HG03066 (cell line): ENCODE measurements at regions not wholly inside any gene's neighbourhood (a gene's known extent, or its start where the extent isn't known, plus 50 kb on each side); places are given as distances from the start of the nearest gene placed in this dataset.

ENCODE experiments used
- ATAC-seq: cut with Tn5 transposase; IDR thresholded peaks from one replicate; pipeline ENCODE4 v1.9.1; 2021; ENCODE audit warnings: low read depth; ENCODE audit not compliant: unreplicated experiment

GRCh38 chr5:133718457-133718856 is 106.1 kb upstream of the FSTL4 start:
- no peak for ATAC-seq

GRCh38 chr5:133716532-133717183 is 104.3 kb upstream of the FSTL4 start:
- no peak for ATAC-seq

- no peak for ATAC-seq
These were observed 103.3 kb upstream of the FSTL4 start for GRCh38 chr5:133715616-133716015.

GRCh38 chr5:133715216-133715615 is 102.9 kb upstream of the FSTL4 start:
- ATAC-seq, result no peak

DNA sequence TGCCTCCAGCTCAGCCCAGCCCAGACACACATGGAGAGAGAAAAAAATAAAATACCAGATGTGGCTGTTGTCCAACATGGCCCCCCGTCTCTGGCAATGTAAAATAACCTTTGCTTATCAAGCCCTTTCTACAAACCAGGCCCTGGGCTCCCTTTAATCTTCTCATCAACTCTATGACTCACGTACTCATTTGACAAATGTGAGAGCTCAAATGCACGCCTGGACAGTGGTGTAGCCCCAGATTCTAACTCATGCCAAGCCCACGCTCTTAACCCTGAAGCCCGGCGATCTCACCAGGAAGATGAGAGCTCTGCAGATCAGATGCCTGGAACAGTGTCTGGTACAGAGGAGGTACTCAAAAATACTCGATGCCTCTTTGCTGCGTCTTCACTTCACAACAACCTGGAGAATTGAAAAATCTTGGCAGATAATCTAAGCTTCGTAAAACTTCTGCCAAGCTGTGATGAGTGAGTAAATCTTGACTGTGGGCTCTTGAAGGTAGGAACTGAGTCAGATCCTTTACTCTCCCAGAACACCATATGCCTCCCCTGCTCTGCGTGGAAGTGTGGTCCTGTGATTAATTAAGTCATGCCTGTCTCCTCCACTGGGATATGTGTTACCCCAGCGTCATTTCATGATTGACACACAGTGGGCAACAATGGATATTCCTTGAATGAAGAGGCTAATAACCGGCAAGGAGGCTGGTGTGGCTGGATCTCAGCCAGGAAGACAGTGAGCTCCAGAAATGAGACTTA is 102.0 kb upstream of the FSTL4 start:
- ATAC-seq, result no peak

DNA sequence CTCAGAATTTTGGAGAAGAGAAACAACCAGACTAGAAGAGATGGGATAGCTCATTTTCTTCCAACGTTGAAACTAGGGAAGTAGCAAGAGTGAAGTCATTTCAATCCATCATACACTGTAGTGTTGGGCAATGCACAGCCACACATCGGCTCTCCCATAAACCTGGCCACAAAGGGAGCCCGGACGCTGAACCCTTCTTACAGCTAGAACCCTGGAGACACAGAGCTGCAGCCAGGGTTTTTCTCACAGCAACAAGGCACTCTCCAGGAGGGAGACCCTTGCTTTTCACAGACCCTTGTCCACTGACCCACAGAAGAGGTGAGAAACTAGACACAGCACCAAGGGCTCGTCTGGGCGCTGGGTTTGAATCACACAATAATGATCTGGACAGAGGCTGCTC is 101.4 kb upstream of the FSTL4 start:
- ATAC-seq, result no peak

GRCh38 chr5:133713209-133713608 is 100.9 kb upstream of the FSTL4 start:
- ATAC-seq, result no peak

DNA sequence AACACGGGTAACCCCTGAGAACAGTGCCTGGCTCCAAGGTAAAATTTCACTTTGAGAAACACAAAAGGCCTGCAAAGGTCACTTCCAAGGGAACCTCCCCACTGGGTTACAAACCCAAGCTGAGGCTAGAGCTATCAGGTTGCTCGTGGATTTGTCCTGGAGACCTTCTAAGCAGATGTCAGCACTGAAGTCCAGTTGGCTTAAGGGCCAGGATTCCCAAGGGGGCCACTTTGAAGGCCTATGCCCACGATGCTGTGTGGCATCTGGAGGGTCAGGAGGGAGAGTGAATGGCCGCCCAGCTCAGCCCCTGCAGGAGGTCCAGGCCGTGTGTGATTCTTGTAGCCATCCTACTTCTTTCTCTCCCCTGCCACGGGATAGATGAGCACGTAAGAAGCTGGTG is 100.2 kb upstream of the FSTL4 start:
- ATAC-seq, result no peak

DNA sequence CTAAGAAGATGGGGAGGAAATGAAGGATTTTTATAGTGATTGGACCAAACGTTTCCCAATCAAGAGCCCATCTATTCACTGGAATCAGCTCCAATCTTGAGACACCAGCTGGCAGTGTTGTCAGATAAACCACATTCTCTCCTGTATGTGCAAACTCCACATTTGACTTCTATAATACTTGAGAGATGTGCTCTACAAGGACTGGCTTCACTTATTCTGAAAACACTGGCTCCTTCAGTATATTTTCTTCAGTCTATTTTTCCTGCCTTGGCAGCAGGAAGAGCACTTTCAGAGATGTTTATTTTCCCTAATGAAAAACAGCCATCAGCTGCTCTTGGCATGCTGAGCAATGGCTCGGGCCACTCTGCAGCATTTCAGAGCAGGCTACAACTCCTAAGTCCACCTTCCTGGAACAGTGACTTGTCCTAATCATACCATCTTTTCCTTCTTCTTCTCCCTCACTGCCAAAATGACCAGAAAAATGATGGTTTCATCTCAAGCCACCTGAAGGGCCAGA is 96.9 kb upstream of the FSTL4 start:
- ATAC-seq, result no peak

GRCh38 chr5:133708331-133708850 is 96.0 kb upstream of the FSTL4 start:
- ATAC-seq, result no peak

DNA sequence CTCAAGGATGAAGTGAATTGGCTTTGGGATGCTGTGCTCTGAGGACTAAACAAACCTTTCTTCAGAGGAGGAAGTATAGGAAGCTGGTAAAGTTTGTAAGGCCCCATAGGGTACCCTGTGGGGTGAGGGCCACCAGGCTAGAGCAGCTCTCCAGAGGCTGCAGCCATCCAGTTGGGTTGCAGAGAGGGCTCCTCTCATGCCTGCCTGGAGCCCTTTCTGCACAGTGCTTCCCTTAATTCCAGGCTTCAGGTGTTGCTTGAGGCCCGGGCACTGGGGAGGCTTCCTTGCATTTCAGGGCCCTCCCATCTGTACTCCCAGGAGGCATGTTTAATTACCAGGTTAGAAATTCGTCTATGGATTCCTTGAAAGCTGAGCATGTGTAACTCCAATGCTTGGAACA is 95.3 kb upstream of the FSTL4 start:
- no peak for ATAC-seq

- no peak for ATAC-seq
These were observed 94.4 kb upstream of the FSTL4 start for GRCh38 chr5:133706506-133707430.

GRCh38 chr5:133705331-133705730 is 93.0 kb upstream of the FSTL4 start:
- no peak for ATAC-seq

GRCh38 chr5:133704411-133704810 is 92.1 kb upstream of the FSTL4 start:
- no peak for ATAC-seq

DNA sequence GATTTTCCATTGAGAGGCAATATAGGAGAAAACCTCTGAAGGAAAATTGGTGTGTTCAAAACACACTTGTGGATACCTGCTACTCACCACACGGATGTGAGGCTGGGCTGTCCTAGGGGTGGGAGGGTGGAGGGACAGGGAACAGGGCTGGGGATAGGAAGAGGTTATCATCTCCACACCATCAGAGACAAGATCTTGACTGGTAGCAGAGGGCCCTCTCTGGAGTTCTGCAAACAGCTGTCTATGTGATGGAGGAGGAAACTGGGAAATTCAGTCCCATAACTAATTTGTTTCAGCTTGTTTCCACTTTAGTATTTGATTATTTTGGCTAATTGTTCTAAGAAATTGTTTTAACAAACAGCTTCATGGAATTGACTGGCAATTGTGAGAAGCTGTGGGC is 91.6 kb upstream of the FSTL4 start:
- no peak for ATAC-seq

DNA sequence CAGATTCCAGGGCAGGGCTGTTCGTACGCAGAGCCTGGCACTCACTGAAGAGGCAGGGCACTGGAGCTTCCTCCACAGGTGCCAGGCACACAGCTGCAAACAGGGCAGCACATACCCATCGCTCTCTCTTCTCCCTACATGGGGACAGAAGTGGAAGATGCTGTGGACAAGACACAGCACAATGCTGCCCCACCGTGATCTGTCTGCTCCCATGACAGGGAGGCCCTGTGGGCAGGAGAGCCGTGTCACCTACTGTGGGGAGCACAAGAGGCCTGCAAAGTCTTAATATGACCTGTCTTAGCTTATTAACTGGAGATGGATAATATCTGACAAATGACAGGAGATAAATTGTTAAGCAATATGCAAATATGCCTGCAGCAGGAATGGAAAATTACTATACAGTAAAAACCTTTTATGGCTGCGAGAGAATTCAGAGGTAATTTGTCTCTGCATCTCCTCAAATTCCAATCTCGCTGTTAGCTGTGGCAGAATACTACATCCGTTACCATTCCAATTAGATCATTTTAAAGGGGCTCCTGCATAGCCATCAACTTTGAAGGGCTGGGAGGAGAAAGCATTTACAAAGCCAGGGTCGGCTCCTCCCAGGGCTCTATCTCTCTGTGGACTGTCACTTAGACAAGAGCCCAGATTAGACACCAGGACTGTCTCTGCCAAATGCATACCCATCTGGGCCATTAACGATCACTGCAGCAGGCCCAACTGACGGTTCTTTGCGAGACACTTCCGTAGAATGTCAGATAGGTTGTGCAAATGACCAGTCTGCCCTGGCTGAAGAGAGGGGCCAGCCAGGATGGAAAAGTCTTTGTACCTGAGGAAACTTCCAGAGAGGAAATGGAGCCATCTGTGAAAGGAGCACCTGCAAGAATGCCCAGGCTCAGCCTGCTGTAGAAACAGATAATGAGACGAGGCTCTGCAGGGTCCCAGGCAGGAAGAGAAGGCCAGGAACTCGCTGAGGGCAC is 90.7 kb upstream of the FSTL4 start:
- no peak for ATAC-seq

DNA sequence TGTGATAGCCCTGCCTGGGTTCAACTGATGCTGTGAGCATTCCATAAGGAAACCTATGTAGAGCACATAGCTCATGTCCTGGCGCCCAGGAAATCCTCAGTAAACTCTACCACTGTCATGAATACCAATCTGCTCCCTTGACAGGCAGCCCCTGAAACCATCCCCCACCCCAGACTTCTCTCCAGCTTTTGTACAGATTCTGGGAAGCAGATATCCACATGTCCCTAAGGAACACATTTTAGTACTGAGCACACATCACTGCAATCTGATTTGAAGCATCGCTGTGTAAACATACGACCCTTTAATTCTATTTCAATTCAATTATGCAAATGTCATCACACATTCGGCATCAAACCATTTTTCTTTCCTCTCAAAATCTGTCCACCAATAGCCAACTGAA is 89.5 kb upstream of the FSTL4 start:
- ATAC-seq, result no peak

DNA sequence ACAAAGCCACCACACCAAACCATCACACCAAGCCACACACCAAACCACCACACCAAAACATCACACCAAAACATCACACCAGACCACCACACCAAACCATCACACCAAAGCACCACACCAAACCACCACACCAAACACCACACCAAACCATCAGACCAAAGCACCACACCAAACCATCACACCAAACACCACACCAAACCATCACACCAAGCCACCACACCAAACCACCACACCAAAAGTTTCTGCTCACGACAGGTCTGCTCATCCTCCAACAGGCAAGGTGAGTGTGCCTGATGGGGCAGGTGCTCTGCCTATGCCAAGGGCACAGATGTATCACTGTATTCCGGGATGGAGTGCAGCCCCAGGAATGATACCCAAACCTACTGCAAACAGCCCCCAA is 87.9 kb upstream of the FSTL4 start:
- no peak for ATAC-seq

GRCh38 chr5:133698646-133699526 is 86.5 kb upstream of the FSTL4 start:
- ATAC-seq, result no peak
